Thyroid gland (tissue), 4 donors: ENCODE measurements at regions not wholly inside any gene's neighbourhood (a gene's known extent, or its start where the extent isn't known, plus 50 kb on each side); places are given as distances from the start of the nearest gene placed in this dataset.
"Not testable (repeated sequence)": the region's sequence is repeated elsewhere in the genome, so short reads cannot be mapped to it uniquely, and the experiment has no call there.

Experiments used
- DNase-seq, 2 donors: peaks; one replicate each; pipeline ENCODE4 v3.0.0-alpha.2; 2019
- H3K27ac ChIP-seq, 3 donors: fragments of 200-600 bp; sonication (generic); 1 replicate in 2 of 3; 2 replicates in 1 of 3; pipeline ENCODE4 v1.5.1; 2016 to 2019; ENCODE audit warnings: mild to moderate bottlenecking in 1 of 3, moderate library complexity in 1 of 3
- H3K27me3 ChIP-seq: fragments of 200-600 bp; sonication (generic); one replicate; pipeline ENCODE4 v1.5.1; 2019
- H3K36me3 ChIP-seq, 2 donors: fragments of 200-600 bp; sonication (generic); one replicate each; pipeline ENCODE4 v1.5.1; 2016 to 2019
- H3K4me1 ChIP-seq, 2 donors: fragments of 200-600 bp; sonication (generic); one replicate each; pipeline ENCODE4 v1.5.1; 2017 to 2019
- H3K4me3 ChIP-seq, 3 donors: fragments of 200-600 bp; sonication (generic); replicated peaks in 1 of 3; 1 replicate in 2 of 3; 2 replicates in 1 of 3; pipeline ENCODE4 v1.5.1; 2016; ENCODE audit warnings: mild to moderate bottlenecking in 1 of 3
- H3K9me3 ChIP-seq: fragments of 200-600 bp; sonication (generic); one replicate; pipeline ENCODE4 v1.5.1; 2017
- CTCF ChIP-seq, 6 experiments: fragments of 200-600 bp in 3 of 6; fragments of 450-650 bp in 3 of 6; sonication (generic) in 3 of 6; IDR thresholded peaks; one replicate each; pipeline ENCODE4 v1.5.1; 2016 to 2019; ENCODE audit warnings: antibody characterized with exemption in 6 of 6, mild to moderate bottlenecking in 2 of 6, inconsistent platforms in 1 of 6, moderate library complexity in 1 of 6
- POLR2A ChIP-seq, 2 donors: fragments of 450-650 bp; IDR thresholded peaks; one replicate each; pipeline ENCODE4 v1.6.1; 2017; ENCODE audit warnings: antibody characterized with exemption in 2 of 2, mild to moderate bottlenecking in 2 of 2, moderate library complexity in 1 of 2
- WGBS, 2 donors: methylation state at CpG; one replicate each; pipeline ENCODE4 v1.1.5; 2017; 5-methylcytosine and 5-hydroxymethylcytosine counted together
- intact Hi-C: fragments of 100-400 bp; cut with DNase I; formaldehyde crosslinking; loops from one replicate; pipeline ENCODE4 v1.15.1; 2023

- TF ChIP-seq POLR2A (IDR thresholded peaks at IDR 0.05) (no peak), CTCF (IDR thresholded peaks at IDR 0.05) (no peak)
- no peak overlapping the region for H3K4me3 ChIP-seq
- 76 to 81% methylated on average over 6 of the region's 6 CpGs for WGBS, 2 donors
- H3K9me3 ChIP-seq = no peaks in the 10 kb centered on the region
- intact Hi-C loops = no loop called here
- H3K27ac ChIP-seq = no peak overlapping the region
- H3K27me3 ChIP-seq = no peaks in the 10 kb centered on the region
- H3K36me3 ChIP-seq = no peaks in the 10 kb centered on the region
- H3K4me1 ChIP-seq = no peaks in the 10 kb centered on the region
- DNase-seq = no peak
These were observed 62.2 kb upstream of the TENM4 start for GRCh38 chr11:79503028-79503427.

GRCh38 chr11:79501707-79502106 lies 60.9 kb upstream of the TENM4 start:
- Histone ChIP-seq H3K36me3 (no peaks in the 10 kb centered on the region), H3K27ac (no peak overlapping the region), H3K4me1 (no peaks in the 10 kb centered on the region), H3K9me3 (no peaks in the 10 kb centered on the region), H3K27me3 (no peaks in the 10 kb centered on the region), H3K4me3 (no peak overlapping the region)
- DNase-seq = no peak
- 68 to 97% methylated on average over 4 of the region's 4 CpGs for whole genome bisulfite sequencing, 2 donors
- intact Hi-C loops = no loop called here
- no peak for TF ChIP-seq CTCF (IDR thresholded peaks at IDR 0.05)
- TF ChIP-seq POLR2A (IDR thresholded peaks at IDR 0.05) = no peak

GRCh38 chr11:79499929-79500328 lies 59.1 kb upstream of the TENM4 start:
- WGBS, 2 donors = 87 to 97% methylated on average over 3 to 7 of the region's 30 CpGs

DNA sequence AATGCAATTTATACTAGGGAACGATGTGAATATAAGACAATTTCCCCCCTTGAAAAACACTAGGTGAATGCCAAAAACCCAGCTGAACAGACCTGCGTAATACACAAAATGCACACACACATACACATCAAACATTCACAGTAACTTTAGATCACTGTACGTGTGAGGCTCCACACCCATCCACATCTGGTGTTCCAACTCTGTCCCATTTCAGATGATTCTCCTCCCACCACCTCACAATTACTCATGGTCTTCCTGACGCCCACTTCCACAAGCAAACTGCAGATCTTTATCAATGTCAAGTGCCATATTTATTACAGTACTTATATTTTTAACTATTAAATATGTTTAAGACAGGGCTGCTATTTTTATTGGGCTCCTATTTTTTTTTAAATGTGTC lies 57.8 kb upstream of the TENM4 start:
- no peaks in the 10 kb centered on the region for H3K36me3 ChIP-seq
- no peaks in the 10 kb centered on the region for H3K27me3 ChIP-seq
- H3K4me1 ChIP-seq = no peaks in the 10 kb centered on the region
- no peaks in the 10 kb centered on the region for H3K9me3 ChIP-seq
- intact Hi-C loops = loop anchor here (10.0 kb wide), 2 partner anchors 254 to 854 kb away; no protein-coding TSS in a partner anchor
- H3K27ac ChIP-seq = no peak overlapping the region
- no peak for TF ChIP-seq POLR2A (IDR thresholded peaks at IDR 0.05)
- TF ChIP-seq CTCF (IDR thresholded peaks at IDR 0.05) = no peak
- no peak for DNase-seq
- 71 to 79% methylated on average over 4 of the region's 4 CpGs for WGBS, 2 donors
- no peak overlapping the region for H3K4me3 ChIP-seq

More at GRCh38 chr11:79499929-79500328, 59.1 kb upstream of the TENM4 start:
- intact Hi-C loops = loop anchor here (10.0 kb wide), 2 partner anchors 255 to 855 kb away; no protein-coding TSS in a partner anchor
- DNase-seq, H3K36me3 ChIP-seq, H3K4me1 ChIP-seq, H3K9me3 ChIP-seq, H3K27me3 ChIP-seq, H3K27ac ChIP-seq, H3K4me3 ChIP-seq: not testable (repeated sequence)

- peak; percentile 78 to 84 for DNase-seq
- Histone ChIP-seq H3K4me3 (no peak overlapping the region), H3K27ac (no peak overlapping the region), H3K27me3 (no peaks in the 10 kb centered on the region), H3K36me3 (no peaks in the 10 kb centered on the region), H3K4me1 (no peaks in the 10 kb centered on the region), H3K9me3 (no peaks in the 10 kb centered on the region)
- intact Hi-C loops = loop anchor here (5.0 to 10.0 kb wide), 3 partner anchors 96 to 849 kb away; no protein-coding TSS in a partner anchor
- whole genome bisulfite sequencing, 2 donors = 24 to 27% methylated on average over 8 to 11 of the region's 11 CpGs
- TF ChIP-seq POLR2A (IDR thresholded peaks at IDR 0.05) (no peak), CTCF (IDR thresholded peaks at IDR 0.05) (peak; percentile 76 to 95 (median 83))
These were observed 52.8 kb upstream of the TENM4 start for GRCh38 chr11:79493555-79494171.
